Right hindlimb (tissue), 1 donor: ENCODE measurements at regions not wholly inside any gene's neighbourhood (a gene's known extent, or its start where the extent isn't known, plus 50 kb on each side); places are given as distances from the start of the nearest gene placed in this dataset.

Experiments used
- DNase-seq: peaks from one replicate; pipeline ENCODE4 v3.0.0-alpha.2; 2018

GRCh38 chr1:192024881-192025280, 133.4 kb upstream of the RGS18 start:
- DNase-seq = no peak

GRCh38 chr1:192038567-192038966, 119.7 kb upstream of the RGS18 start:
- no peak for DNase-seq

- no peak for DNase-seq
Observed at GRCh38 chr1:192045131-192045530, 113.1 kb upstream of the RGS18 start.

- no peak for DNase-seq
Observed at GRCh38 chr1:192053531-192053971, 104.7 kb upstream of the RGS18 start.

GRCh38 chr1:192057766-192058165, 100.5 kb upstream of the RGS18 start:
- DNase-seq = no peak

- DNase-seq = no peak
Observed at GRCh38 chr1:192059407-192059806, 98.9 kb upstream of the RGS18 start.

GRCh38 chr1:192061556-192061955, 96.7 kb upstream of the RGS18 start:
- no peak for DNase-seq

GRCh38 chr1:192065087-192065486, 93.2 kb upstream of the RGS18 start:
- DNase-seq = no peak

GRCh38 chr1:192066202-192066601, 92.1 kb upstream of the RGS18 start:
- DNase-seq = no peak

GRCh38 chr1:192067360-192067759, 90.9 kb upstream of the RGS18 start:
- no peak for DNase-seq

- no peak for DNase-seq
Observed at GRCh38 chr1:192070213-192070612, 88.0 kb upstream of the RGS18 start.

- no peak for DNase-seq
Observed at GRCh38 chr1:192080684-192081083, 77.6 kb upstream of the RGS18 start.

- no peak for DNase-seq
Observed at GRCh38 chr1:192081359-192081758, 76.9 kb upstream of the RGS18 start.

GRCh38 chr1:192086644-192087043, 71.6 kb upstream of the RGS18 start:
- no peak for DNase-seq

GRCh38 chr1:192087334-192087733, 70.9 kb upstream of the RGS18 start:
- DNase-seq = no peak

- DNase-seq = no peak
Observed at GRCh38 chr1:192088496-192088895, 69.8 kb upstream of the RGS18 start.

- DNase-seq = no peak
Observed at GRCh38 chr1:192098001-192098400, 60.3 kb upstream of the RGS18 start.

- DNase-seq = no peak
Observed at GRCh38 chr1:192099328-192099727, 58.9 kb upstream of the RGS18 start.

GRCh38 chr1:192100686-192101468, 57.4 kb upstream of the RGS18 start:
- no peak for DNase-seq

- DNase-seq = no peak
Observed at GRCh38 chr1:192104128-192104527, 54.1 kb upstream of the RGS18 start.

- DNase-seq = no peak
Observed at GRCh38 chr1:192104852-192105251, 53.4 kb upstream of the RGS18 start.

GRCh38 chr1:192108161-192108560, 50.1 kb upstream of the RGS18 start:
- no peak for DNase-seq
